ENCODE measurements at regions not wholly inside any gene's neighbourhood (a gene's known extent, or its start where the extent isn't known, plus 50 kb on each side); places are given as distances from the start of the nearest gene placed in this dataset.

DNA sequence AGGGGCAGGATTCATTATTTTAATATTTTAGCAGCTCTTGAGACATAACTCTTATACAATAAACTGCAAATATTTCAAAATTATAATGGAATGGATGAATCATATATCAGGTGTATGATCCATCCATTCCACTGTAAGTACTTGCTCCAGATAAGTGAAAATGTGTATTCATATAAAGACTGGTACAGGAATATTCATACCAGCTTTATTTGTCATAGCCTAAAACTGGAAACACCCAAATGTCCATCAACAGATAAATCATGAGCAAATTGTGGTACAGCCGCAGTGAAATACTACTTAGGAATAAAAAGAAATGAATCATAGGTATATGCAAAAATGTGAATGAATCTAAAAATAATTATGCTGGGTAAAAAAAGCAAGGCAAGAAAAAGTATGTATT, 263.6 kb upstream of the SYT10 start:
- Histone ChIP-seq H3K9ac (ENCODE audit: insufficient read depth, low read depth, low read length) (no peak overlapping the region), H3K4me3 (replicated peaks in 1 of 3; ENCODE audit: insufficient read depth in 1 of 3, low read depth in 2 of 3, low read length in 3 of 3) (no peak overlapping the region), H3K79me2 (ENCODE audit: insufficient read depth, low read length) (no peaks in the 10 kb centered on the region), H3K36me3 (replicated peaks in 1 of 2; ENCODE audit: control insufficient read depth in 1 of 2, insufficient read depth in 2 of 2, low read length in 2 of 2) (no peaks in the 10 kb centered on the region), H3K4me2 (ENCODE audit: low read depth, low read length) (no peak overlapping the region), H3K9me3 (ENCODE audit: low read length) (no peaks in the 10 kb centered on the region), H3K27ac (ENCODE audit: extremely low read length, insufficient read depth, low read length) (no peak overlapping the region), H2AFZ (ENCODE audit: low read length) (no peak overlapping the region), H3K27me3 (ENCODE audit: control insufficient read depth in 1 of 2, insufficient read depth in 2 of 2, low read length in 2 of 2) (no peaks in the 10 kb centered on the region), H3K4me1 (ENCODE audit: insufficient read depth, low read length) (no peaks in the 10 kb centered on the region), H4K20me1 (ENCODE audit: insufficient read depth, low read length) (no peaks in the 10 kb centered on the region)
- WGBS (ENCODE audit: low lambda C conversion rate) = 0% methylated on average over 1 of the region's 1 CpG
- FAIRE-seq (no peak), ATAC-seq (no peak), DNase-seq (ENCODE audit: low spot score) (no peak)
- BruUV-seq (replicated peaks) = no TSS peak
- in situ Hi-C loops (cut with HindIII; ENCODE audit: extremely low pct_ligation_motif_present, low pct_unique_long_range_greater_than_20kb) = no loop called here
- intact Hi-C loops (cut with micrococcal nuclease; ENCODE audit: unreplicated experiment) = no loop called here
- CTCF ChIA-PET (ENCODE audit: low intra/inter-chr PET ratio, low total read pairs) = no interaction called here
- POLR2A ChIA-PET = no interaction called here
- no peak for TF ChIP-seq ATM (IDR thresholded peaks at IDR 0.05; ENCODE audit: borderline replicate concordance)
- TF ChIP-seq SMYD3 (CRISPR knock-in tag; IDR thresholded peaks at IDR 0.05) = no peak
- TF ChIP-seq KDM2A (CRISPR knock-in tag; IDR thresholded peaks at IDR 0.05; ENCODE audit: borderline replicate concordance, low read depth) = no peak
- TF ChIP-seq EP300 (IDR thresholded peaks at IDR 0.05; ENCODE audit: low read depth in 2 of 2, low read length in 2 of 2) = no peak
- TF ChIP-seq EP300 (CRISPR knock-in tag; IDR thresholded peaks at IDR 0.05; ENCODE audit: borderline replicate concordance) = no peak
- no peak for TF ChIP-seq HNF4A (CRISPR knock-in tag; IDR thresholded peaks at IDR 0.05)
- no peak for TF ChIP-seq ZSCAN25 (CRISPR knock-in tag; IDR thresholded peaks at IDR 0.05)
- no peak for TF ChIP-seq HNF4G (IDR thresholded peaks at IDR 0.05; ENCODE audit: borderline replicate concordance, low read depth, low read length)
- no peak for TF ChIP-seq HNF4G (CRISPR knock-in tag; IDR thresholded peaks at IDR 0.05; ENCODE audit: borderline replicate concordance, low read depth)
- TF ChIP-seq, protein P1, sequence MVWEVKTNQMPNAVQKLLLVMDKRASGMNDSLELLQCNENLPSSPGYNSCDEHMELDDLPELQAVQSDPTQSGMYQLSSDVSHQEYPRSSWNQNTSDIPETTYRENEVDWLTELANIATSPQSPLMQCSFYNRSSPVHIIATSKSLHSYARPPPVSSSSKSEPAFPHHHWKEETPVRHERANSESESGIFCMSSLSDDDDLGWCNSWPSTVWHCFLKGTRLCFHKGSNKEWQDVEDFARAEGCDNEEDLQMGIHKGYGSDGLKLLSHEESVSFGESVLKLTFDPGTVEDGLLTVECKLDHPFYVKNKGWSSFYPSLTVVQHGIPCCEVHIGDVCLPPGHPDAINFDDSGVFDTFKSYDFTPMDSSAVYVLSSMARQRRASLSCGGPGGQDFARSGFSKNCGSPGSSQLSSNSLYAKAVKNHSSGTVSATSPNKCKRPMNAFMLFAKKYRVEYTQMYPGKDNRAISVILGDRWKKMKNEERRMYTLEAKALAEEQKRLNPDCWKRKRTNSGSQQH (CRISPR knock-in tag; IDR thresholded peaks at IDR 0.05; ENCODE audit: low read depth) = no peak
- no peak for TF ChIP-seq SCMH1 (CRISPR knock-in tag; IDR thresholded peaks at IDR 0.05; ENCODE audit: borderline replicate concordance)
- no peak for TF ChIP-seq ZBTB3 (CRISPR knock-in tag; IDR thresholded peaks at IDR 0.05; ENCODE audit: borderline replicate concordance, low read depth)
- TF ChIP-seq, protein P2, sequence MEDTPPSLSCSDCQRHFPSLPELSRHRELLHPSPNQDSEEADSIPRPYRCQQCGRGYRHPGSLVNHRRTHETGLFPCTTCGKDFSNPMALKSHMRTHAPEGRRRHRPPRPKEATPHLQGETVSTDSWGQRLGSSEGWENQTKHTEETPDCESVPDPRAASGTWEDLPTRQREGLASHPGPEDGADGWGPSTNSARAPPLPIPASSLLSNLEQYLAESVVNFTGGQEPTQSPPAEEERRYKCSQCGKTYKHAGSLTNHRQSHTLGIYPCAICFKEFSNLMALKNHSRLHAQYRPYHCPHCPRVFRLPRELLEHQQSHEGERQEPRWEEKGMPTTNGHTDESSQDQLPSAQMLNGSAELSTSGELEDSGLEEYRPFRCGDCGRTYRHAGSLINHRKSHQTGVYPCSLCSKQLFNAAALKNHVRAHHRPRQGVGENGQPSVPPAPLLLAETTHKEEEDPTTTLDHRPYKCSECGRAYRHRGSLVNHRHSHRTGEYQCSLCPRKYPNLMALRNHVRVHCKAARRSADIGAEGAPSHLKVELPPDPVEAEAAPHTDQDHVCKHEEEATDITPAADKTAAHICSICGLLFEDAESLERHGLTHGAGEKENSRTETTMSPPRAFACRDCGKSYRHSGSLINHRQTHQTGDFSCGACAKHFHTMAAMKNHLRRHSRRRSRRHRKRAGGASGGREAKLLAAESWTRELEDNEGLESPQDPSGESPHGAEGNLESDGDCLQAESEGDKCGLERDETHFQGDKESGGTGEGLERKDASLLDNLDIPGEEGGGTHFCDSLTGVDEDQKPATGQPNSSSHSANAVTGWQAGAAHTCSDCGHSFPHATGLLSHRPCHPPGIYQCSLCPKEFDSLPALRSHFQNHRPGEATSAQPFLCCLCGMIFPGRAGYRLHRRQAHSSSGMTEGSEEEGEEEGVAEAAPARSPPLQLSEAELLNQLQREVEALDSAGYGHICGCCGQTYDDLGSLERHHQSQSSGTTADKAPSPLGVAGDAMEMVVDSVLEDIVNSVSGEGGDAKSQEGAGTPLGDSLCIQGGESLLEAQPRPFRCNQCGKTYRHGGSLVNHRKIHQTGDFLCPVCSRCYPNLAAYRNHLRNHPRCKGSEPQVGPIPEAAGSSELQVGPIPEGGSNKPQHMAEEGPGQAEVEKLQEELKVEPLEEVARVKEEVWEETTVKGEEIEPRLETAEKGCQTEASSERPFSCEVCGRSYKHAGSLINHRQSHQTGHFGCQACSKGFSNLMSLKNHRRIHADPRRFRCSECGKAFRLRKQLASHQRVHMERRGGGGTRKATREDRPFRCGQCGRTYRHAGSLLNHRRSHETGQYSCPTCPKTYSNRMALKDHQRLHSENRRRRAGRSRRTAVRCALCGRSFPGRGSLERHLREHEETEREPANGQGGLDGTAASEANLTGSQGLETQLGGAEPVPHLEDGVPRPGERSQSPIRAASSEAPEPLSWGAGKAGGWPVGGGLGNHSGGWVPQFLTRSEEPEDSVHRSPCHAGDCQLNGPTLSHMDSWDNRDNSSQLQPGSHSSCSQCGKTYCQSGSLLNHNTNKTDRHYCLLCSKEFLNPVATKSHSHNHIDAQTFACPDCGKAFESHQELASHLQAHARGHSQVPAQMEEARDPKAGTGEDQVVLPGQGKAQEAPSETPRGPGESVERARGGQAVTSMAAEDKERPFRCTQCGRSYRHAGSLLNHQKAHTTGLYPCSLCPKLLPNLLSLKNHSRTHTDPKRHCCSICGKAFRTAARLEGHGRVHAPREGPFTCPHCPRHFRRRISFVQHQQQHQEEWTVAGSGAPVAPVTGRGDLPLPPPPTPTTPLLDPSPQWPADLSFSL (CRISPR knock-in tag; IDR thresholded peaks at IDR 0.05) = no peak
- TF ChIP-seq ZNF331 (CRISPR knock-in tag; IDR thresholded peaks at IDR 0.05) = no peak
- TF ChIP-seq TBX3 (IDR thresholded peaks at IDR 0.05; ENCODE audit: borderline replicate concordance) = no peak

Data from HepG2 (cell line).